HG03342 (cell line): ENCODE measurements at regions not wholly inside any gene's neighbourhood (a gene's known extent, or its start where the extent isn't known, plus 50 kb on each side); places are given as distances from the start of the nearest gene placed in this dataset.
"Not testable (repeated sequence)": the region's sequence is repeated elsewhere in the genome, so short reads cannot be mapped to it uniquely, and the experiment has no call there.

Experiments
- ATAC-seq: cut with Tn5 transposase; IDR thresholded peaks from one replicate; pipeline ENCODE4 v1.9.1; 2021; ENCODE audit warnings: mild to moderate bottlenecking, moderate library complexity; ENCODE audit not compliant: unreplicated experiment

DNA sequence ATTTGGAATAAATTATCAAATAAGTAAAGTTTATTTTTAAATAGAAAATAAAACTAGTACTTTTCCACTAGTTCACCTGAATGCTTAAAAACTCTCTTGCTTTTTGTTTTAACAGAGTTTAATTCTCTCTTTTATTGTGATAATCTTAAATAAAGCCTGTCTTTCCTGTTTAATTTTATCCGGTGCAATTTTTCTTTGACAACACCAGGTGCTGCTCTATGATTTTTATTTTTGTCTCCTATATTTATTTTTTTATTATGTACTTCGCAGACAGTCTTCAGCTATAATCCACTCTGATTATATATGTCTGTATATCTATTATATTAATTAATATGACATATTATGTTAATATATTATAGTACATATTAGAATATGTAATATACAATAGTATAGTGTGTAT, 1293.0 kb upstream of the EPHA6 start:
- ATAC-seq, result no peak

DNA sequence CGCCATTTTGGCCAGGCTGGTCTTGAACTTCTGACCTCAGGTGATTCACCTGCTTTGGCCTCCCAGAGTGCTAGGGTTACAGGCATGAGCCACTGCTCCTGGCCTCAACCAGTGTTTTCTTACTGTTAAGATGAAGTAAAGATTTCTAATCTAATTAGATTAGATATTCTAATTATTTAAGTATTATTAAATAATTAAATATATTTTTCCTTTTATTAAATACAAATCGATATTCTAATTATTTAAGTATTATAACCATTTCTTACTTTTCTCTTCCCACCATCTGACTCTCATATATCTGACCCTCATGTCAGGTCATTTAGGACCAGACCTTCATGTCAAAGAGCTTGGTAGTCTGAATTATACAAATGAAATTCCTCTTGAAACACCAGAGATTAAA, 1291.9 kb upstream of the EPHA6 start:
- ATAC-seq, result no peak

DNA sequence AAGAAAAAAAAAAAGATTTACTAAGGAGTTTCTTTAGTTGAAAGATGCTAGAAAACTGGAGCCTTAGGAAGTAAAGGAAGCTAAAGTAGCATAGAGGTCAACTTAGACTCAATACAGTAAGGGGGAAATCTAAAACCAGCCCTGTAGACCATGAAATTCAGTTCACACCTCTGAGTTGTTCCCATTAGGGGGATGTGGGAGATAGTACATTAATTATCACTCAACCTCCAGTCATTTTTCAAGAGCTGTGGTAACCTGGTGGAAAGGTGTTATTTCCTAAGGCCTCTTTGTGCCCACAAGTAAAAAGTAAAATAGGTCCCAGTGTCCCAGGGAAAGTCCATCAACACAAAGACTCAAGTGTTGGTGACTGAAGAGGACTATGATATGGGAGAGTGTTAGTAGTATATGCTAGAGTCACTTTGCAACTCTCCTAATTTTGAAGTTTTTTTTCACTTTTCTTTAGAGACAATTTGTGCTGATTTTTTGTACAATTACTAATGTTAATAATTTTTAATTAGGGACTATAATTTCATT, 1274.4 kb upstream of the EPHA6 start:
- ATAC-seq, result no peak

DNA sequence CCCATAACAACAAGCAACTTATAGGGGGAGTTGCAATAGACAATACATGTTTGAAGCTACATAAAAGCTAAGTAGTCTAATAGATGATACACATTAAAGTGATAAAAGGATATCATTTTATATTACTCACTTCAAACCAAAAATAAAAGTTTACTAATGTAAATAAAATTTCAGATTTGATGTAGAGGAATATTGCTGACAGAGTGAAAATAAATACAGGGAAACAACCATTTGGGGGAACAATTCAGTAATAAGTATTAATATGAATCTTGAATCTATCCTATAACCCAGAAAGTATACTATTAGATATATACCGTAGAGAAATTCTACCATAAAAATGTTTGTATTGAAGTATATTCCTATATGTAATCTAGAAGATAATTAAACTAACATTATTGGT, 1248.9 kb upstream of the EPHA6 start:
- no peak for ATAC-seq

DNA sequence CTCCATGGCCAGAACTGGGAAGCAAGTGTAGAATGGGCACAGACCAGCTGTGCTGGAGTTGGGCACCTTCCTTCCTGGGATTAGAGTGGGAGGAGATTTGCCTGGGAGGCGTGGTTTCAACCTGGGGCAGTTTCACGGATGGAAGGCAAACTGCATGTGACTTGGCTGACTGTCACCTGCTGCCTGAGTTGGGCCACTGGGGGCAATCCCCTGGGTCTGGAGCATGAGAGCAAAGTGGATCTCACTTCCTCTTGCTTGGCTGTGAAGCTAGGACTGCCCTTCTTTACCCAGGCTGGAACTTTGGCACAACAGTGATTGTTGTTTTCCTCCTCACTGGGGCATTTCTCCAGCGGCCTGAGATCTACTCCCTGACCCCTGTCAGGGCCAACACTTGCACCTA, 1247.0 kb upstream of the EPHA6 start:
- no peak for ATAC-seq

DNA sequence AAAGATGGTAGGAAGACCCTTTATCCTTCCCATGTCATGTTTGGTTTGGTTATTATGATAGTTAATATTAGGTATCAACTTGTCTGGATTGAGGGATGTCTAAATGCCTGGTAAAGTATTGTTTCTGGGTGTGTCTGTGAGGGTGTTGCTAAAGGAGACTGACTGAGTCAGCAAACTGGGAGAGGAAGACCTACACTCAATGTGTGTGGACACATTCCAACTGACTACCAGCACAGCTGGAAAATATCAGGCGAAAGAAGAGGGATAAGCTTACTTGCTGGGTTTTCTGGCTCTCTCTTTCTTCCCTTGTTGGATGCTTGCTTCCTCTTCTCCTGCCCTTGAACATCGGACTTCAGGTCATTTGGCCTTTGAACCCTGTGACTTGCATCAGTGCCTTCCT, 1227.6 kb upstream of the EPHA6 start:
- no peak for ATAC-seq

DNA sequence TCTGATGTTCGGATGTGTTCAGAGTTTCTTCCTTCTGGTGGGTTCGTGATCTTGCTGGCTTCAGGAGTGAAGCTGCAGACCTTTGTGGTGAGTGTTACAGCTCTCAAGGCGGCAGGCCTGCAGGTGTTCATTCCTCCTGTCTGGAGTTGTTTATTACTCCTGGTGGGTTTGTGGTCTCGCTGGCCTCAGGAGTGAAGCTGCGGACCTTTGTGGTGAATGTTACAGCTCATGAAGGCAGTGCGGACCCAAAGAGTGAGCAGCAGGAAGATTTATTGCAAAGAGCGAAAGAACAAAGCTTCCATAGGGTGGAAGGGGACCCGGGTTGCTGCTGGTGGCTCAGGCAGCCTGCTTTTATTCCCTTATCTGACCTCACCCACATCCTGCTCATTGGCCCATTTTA, 1226.8 kb upstream of the EPHA6 start:
- ATAC-seq, result not testable (repeated sequence)

DNA sequence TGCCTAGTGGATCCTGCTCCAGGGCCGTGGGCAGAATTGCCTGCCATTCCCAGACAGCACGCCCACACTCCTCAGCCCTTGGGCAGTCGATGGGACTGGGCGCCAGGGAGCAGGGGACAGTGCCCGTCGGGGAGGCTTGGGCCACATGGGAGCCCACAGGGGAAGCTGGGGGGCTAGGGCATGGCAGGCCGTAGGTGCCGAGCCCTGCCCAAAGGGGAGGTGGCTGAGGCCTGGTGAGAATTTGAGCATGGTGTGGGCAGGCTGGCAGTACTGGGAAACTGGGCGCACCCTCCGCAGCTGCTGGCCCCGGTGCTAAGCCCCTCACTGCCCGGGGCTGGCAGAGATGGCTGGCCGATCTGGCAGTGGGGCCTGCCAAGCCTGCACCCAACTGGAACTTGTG, 1225.9 kb upstream of the EPHA6 start:
- no peak for ATAC-seq

DNA sequence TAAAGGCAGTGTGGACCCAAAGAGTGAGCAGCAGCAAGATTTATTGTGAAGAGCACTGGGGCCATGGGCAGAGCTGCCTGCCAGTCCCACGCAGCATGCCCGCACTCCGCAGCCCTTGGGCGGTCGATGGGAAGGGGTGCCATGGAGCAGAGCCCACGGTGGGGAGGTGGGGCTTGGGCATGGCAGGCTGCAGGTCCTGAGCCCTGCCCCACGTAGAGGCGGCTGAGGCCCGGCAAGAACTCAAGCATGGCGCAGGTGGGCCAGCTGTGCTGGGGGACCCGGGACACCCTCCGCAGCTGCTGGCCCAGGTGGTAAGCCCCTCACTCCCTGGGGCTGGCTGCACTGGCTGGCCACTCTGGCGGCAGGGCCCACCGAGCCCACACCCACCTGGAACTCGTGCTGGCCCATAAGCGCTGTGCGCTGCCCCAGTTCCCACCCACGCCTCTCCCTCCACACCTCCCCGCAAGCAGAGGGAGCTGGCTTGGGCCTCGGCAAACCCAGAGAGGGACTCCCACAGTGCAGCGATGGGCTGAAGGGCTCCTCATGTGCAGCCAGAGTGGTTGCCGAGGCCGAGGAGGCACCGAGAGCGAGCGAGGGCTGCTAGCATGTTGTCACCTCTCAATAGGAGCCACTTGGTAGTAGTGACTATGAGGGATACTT, 1218.8 kb upstream of the EPHA6 start:
- no peak for ATAC-seq

DNA sequence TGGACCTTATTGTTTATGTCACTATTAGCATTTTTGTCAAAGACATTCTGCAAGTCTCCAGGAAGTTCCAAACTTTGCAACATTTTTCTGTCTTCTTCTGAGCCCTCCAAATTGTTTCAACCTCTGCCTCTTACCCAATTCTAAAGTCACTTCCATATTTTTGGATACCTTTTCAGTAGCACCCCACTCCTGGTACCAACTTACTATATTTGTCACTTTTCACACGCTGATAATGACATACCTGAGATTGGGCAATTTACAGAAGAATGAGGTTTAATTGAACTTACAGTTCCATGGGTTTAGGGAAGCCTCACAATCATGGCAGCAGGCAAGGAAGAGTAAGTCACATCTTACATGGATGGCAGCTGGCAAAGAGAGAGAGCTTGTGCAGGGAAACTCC, 1206.5 kb upstream of the EPHA6 start:
- ATAC-seq, result no peak

DNA sequence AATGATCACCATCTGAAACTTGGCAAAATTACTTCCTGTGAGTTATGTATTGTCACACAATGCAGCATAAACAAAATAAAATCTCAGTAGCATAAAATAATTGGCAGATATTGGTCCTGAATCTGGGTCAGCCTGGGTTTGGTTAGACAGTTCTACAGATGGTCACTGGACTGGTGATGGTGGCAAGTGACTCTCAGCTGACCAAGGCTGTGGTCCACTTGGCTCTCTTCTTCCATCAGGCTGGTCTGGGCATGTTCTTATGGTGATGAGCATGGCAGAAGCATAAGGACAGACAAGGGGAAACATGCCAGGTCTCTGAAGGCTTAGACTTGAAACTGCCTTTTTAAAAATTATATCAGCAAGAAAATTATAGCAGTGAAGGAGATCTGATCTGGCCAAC, 1205.0 kb upstream of the EPHA6 start:
- no peak for ATAC-seq

DNA sequence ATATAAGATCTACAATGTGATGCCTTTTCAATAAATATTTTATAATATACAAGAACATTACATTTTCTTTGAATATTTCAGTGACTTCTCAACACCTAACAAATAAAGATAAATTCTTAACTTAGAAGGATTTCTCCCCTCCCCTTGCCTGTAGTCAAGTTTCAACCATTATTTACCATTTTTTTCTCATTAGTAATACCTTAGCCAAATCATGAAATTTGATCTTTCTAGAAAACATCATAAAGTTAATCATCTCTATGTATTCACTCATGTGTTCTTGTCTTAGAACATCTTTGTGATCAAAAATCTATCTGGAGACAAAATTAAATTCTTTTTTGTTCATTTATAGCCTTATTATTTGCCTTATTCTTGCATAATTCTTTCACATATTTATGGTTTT, 1201.8 kb upstream of the EPHA6 start:
- ATAC-seq, result no peak

DNA sequence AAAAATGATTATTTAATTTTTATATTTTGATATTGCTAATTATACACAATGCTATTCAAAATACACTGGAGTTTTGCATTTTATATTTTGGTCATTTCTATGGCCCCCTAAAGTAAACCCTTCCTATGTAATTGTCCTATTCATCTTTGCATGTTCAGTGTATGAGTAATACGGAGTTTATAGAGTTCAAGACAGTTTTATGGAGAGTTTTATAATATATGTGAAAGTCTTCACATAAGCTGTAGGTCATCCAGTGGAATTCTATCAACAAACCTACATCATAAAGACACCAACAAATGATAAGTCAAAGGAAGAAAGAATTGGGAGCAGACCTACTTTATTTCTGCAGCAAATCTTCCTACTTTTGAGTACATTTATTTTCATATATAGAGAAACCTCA, 1200.4 kb upstream of the EPHA6 start:
- ATAC-seq, result no peak

DNA sequence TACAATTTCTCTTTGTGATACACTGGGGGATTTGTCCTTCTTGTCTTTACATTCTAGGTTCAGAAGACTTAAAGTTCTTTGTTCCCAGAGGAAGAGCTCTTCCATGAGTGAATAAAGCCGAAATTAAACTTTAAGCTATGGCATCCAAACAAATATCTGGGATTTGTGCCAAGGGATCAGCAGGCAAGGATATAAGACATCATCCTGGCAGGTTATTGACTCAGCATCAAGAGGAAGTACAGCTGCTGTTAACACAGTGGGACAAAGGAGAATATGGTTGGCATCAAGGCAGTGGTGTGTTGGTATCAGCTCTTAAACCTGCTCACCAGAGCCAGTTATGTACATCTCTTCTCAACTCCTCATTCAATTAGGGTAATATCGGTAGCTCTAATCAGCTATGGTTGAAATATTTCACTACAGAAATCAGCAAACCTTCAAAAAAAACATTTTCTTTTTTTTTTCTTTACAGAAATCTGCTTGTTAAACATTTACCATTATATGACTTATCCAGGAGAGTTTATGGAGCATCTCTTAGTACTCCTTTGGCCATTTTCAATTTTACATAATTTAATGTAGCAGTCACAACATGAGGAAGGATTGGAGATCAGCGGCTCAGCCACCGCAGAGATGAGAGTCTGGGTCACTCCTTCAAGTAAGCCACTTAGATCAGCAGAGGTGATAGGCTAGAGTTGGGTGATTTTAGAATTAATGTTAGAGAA, 1198.6 kb upstream of the EPHA6 start:
- ATAC-seq, result no peak

DNA sequence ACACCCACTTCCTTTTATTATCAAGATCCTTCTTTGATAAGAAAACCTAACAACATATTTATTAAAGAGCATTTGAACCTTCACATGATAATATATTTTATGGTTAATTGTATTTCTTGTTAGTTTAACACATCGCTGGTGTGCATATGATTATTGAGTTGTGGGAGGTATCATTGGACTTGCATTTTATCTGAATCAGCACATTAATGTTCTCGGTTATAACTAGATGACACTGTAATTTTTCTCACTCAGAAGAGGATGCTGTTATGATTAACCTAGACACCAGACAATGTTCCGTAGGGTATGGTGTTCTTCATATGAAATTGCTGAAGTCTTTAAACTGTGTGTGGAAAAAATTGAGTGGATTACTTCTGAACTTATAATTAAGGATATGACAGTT, 1188.3 kb upstream of the EPHA6 start:
- ATAC-seq, result no peak

DNA sequence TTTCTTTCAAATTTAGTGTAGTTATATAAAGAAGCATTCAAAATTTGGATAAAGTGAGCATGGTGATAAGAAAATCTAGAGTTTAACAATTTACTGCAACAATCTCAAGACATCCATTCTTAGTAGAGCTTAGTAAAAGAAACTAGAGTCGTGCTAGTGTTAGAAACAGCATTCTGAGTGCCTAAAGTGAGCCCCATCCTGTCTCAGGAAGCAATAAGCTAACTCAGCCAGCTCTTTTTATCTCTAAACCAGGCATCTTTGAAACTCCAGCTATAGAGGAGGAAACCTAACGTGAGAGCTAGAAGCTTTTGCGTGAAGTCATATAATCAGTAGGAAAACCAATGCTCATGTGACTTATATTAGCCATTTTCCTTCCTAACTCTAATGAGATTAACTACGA, 1187.1 kb upstream of the EPHA6 start:
- ATAC-seq, result no peak

DNA sequence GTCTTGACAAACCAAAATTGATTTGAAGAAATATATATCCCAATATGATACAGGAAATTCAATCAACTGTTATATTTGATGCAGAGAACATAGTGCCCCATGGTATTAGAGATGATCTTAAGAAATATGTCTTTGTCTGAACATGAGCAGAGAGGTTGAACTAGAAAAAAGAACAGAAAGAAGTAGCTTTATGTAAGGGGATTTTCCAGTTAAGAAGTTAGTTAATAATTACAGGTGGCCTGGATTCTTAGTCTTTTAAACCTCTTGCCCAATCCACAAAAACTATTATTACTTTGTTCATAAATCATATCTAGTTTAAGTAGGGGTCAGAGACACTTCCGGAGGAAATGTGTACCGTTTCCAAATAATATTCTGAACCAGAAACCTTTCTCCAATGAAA, 1186.7 kb upstream of the EPHA6 start:
- ATAC-seq, result no peak

DNA sequence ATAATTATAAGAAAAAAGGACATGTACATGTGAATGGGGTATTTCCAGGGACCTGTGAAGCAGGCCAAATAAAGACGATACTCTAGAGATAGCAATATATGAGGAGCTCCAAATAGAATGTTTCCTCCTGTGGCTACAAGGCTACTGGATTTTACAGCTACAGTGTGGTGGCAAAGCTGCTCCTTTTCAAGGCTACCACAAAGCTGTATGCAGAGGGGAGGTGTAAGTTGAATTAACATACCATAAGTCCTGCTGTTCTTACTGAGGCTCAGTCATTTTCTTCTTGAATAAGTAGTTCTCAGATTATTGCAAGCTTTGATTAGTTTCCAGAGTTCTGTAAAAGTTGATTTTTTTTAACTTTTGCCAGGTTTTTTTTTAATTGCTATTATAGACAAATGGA, 1184.6 kb upstream of the EPHA6 start:
- no peak for ATAC-seq

DNA sequence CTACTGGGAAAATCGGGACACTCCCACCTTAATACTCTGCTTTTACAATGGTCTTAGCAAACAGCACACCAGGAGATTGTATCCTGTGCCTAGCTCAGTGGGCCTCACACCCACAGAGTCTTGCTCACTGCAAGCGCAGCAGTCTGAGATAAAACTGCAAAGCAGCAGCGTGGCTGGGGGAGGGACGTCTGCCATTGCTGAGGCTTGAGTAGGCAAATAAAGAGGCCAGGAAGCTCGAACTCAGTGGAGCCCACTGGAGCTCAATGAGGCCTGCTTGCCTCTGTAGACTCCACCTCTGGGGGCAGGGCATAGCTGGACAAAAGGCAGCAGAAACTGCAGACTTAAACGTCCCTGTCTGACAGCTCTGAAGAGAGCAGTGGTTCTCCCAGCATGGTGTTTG, 1169.1 kb upstream of the EPHA6 start:
- ATAC-seq, result no peak

DNA sequence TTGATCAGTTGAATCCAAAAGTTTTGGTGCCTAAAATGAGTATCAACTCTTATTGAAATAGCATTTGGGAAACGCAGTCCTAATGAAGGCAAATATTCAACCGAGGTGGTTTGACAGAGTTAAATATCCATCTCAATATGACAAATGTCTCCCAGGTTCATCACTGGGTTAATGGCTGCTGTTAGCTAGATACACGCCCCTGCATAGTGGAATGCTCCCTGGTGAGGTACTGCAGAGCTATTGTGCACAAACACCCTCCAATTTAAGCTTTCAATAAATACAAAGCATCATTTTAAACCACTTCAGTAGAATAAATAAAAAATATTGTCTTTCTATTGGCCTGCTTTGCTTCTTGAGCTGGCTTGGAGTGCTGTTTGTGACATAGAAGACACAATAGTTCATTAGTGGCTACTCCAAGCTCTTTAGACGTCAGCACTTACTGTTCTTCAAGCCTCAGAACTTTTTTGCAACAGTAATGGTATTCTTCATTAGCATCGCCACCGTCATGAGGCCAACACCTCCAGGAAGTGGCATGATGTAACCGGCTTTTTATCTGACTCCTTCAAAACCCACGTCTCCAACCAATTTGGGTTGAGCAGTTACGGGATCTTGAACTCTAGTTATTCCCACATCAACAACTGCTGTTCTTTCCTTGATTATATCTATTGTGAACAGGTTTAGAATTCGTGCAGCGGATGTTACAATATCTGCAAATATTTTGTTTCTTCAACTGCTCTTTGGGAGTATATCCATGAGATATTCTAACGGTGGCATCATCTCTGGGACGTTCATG, 1159.6 kb upstream of the EPHA6 start:
- no peak for ATAC-seq

DNA sequence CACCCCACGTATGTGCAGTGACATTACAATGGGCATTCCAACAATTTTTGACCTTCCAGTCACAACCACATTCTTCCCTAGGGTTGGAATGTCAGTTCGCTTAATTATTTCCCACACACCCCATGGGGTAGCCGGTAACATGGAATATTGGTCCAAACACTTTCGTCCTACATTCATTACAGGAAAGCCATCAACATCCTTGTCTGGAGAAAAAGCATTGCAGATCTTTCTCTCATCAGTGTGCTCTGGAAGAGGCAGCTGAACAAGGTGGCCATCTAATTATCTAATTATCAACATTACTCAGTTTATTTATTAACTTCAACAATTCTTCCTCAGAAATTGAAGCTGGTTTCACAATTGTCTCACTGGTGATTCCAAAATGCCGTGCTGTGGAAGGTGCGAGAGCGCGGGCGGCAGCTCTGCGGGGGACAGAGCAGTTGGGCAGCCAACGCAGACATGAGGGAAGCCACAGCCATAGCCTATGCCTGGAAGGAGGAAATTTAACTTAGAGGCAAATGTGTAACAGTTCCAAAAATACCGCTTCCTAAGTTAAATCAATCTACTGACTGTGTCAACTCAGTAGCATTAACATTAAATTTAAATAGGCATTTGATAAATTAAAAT, 1158.9 kb upstream of the EPHA6 start:
- ATAC-seq, result no peak
